COLO829 (cell line): ENCODE measurements at regions not wholly inside any gene's neighbourhood (a gene's known extent, or its start where the extent isn't known, plus 50 kb on each side); places are given as distances from the start of the nearest gene placed in this dataset.

Experiments
- DNase-seq: peaks from one replicate; pipeline ENCODE4 v3.0.0; 2012; ENCODE audit warnings: low spot score

GRCh38 chr4:100083289-100083688 is 107.0 kb downstream of the DDIT4L start:
- DNase-seq = no peak

GRCh38 chr4:100082852-100083251 is 107.4 kb downstream of the DDIT4L start:
- DNase-seq = no peak

- DNase-seq = no peak
Measured at GRCh38 chr4:100081491-100081890, 108.8 kb downstream of the DDIT4L start.

DNA sequence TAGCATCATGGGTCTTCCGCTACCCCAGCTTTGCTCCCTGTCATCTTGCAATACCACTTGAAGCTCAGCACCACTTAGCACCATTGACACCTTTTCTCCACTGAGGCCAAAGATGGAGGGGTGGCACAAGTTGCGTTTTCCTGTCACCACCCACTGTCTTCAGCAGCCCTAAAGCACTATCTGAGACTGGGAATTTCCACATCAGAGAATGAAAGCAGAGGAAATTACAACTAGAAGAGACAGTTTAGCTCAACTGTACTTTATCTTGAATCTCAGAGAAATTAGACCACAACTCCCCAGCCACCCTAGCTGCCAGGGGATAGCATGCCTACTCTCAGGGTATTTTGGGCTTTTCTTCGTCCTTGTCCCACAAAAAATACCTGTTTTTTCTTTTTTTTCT is 111.0 kb downstream of the DDIT4L start:
- DNase-seq = no peak

- no peak for DNase-seq
Measured at GRCh38 chr4:100076753-100077152, 113.5 kb downstream of the DDIT4L start.

GRCh38 chr4:100075486-100076270 is 114.6 kb downstream of the DDIT4L start:
- no peak for DNase-seq

DNA sequence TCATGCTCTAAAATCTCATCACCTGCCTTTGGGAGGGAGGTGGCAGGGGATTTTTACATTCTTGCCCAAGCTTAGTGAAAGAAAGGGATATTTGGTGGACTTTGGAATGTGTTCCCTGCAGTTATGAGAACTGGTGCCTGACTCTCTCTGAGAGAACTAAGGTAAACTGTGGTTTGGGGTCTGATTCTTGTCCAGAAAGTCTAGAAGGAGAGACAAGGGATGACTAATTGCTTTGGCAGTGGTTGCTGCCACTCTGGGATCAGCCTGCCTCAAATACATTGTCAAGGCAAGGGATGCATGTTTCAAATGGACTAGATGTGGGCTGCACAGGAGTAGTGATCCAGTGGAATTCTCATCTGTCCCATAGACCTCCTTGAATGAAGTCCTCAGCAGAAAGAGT is 115.2 kb downstream of the DDIT4L start:
- DNase-seq = no peak

GRCh38 chr4:100071506-100071905 is 118.8 kb downstream of the DDIT4L start:
- DNase-seq = peak; percentile 35

GRCh38 chr4:100070868-100071267 is 119.4 kb downstream of the DDIT4L start:
- DNase-seq = no peak

DNA sequence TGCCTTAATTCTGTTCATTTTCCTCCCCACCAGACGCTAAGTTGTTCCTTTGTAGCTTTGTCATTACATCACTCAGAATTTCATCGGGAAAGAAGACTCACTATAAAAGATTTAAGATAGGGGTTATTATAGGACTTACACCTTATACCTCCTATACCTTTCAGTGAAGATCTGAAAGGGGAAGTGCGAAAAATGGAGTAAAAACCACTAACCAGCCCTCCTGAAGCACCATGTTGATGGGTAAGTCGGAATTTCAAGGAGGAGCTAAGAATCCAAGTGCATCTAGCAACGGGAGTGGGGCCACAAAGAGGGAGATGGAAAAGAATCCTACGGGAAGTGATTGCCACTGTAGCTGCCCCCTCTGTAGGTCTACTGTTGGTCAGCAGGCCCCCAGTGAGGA is 119.1 kb upstream of the H2AZ1 start:
- no peak for DNase-seq

- no peak for DNase-seq
Measured at GRCh38 chr4:100067255-100067654, 117.2 kb upstream of the H2AZ1 start.

DNA sequence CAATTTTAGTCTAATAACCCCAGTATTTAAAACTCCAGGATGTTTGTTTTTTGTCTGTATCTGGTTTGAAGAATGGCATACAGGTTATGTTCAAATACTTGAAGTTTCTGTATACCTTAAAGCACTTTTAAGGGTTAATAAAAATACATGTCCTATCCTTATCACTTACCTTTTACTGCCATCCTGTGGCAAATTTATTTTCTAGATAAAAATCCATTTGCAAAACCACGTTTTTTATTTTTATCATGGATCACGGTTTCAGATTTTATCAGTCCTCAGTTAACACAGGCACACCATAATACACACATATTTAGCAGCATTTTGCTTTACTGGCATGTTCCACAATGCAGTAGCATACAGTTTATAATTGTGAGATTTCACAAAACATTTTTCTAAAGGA is 113.3 kb upstream of the H2AZ1 start:
- DNase-seq = peak; percentile 54

- DNase-seq = no peak
Measured at GRCh38 chr4:100062921-100063320, 112.8 kb upstream of the H2AZ1 start.

DNA sequence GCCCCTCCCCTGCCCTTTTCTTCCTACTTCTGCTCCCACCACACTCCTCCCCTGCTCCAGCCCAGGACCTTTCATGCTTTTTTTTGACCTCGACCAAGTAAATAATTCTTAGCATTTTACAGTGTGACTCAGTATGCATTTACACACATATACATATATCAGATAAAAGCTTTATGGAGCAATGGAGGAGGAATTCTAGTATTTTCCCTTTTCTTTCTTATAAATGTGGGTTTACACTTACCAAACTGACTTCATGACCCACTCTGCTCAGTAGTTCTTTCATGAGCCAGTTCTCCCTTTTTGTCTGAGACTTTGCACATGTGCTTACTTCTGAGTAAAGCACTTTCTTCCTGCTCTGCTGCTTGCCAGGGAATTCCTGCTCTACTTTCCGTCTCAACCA is 111.8 kb upstream of the H2AZ1 start:
- DNase-seq = no peak

- DNase-seq = no peak
Measured at GRCh38 chr4:100060765-100061416, 110.8 kb upstream of the H2AZ1 start.

DNA sequence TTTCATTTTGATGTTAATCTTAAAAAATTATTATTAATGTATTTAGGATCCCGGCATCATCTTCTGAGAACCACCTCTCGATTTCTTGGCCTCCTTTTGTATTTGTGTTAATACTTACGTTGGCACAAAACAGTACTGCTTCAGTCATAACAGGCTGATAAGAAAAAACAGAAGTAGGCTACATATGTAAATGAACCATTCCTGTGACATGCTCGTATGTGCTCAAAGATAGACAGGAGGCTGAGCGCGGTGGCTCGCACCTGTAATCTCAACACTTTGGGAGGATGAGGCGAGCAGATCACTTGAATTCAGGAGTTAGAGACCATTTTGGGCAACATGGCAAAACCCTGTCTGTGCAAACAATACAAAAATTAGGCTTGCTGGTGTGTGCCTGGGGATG is 109.4 kb upstream of the H2AZ1 start:
- DNase-seq = no peak

GRCh38 chr4:100056701-100057100 is 106.6 kb upstream of the H2AZ1 start:
- no peak for DNase-seq

DNA sequence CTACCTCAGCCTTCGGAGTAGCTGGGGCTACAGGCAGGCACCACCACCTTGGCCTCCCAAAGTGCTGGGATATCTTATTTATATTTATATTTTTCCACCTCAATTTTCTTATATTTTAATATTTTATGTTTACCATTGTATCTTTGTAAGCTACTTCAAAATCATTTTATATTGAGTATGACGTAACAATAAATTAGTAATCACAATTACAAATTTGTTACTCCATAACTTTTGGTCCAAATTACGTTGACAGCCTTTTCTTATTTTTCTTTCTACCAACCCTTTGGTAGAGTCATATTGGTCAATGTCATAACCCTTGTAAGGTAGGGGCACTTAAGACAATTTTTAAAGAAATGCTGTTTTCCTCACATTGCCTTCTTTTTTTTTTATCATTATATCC is 104.0 kb upstream of the H2AZ1 start:
- no peak for DNase-seq

DNA sequence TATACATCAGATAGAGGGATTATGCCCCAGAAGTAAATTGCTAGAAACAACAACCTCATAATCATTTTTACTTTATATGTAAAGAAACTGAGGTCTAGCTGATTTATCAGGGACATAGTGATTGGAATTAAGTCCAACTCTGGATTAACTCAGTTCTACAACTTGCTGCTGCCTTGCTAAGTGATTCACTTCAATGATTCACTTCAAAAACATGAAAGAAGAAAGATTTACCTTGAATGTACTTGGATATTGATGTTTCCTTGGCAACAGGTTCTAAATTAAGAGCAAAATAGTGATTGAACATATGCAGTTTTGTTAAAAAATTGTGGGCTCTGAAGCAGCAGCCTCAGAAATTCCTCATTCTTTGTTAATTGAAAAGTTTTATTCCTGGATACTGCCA is 99.8 kb upstream of the H2AZ1 start:
- DNase-seq = no peak

GRCh38 chr4:100042711-100043110 is 92.6 kb upstream of the H2AZ1 start:
- DNase-seq = no peak

DNA sequence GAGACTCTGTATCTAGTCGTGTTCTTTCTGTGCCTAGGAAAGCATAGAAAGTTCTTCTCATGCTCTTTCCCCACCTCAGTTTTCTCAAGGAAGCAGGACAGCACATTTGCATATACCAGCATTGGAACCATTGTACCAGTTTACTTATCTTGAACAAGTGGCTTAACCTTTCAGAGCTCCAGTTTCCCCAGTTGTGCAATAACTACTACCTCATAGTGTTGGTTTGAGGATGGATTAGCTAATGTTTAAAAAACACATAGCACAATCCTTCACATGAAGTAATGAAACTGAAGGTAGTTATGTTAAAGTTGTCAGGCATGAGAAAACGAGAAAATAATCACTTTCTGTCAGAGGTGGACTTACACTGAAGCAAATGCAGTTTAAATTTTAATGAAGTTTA is 92.2 kb upstream of the H2AZ1 start:
- no peak for DNase-seq

- DNase-seq = no peak
Measured at GRCh38 chr4:100041646-100042045, 91.6 kb upstream of the H2AZ1 start.

DNA sequence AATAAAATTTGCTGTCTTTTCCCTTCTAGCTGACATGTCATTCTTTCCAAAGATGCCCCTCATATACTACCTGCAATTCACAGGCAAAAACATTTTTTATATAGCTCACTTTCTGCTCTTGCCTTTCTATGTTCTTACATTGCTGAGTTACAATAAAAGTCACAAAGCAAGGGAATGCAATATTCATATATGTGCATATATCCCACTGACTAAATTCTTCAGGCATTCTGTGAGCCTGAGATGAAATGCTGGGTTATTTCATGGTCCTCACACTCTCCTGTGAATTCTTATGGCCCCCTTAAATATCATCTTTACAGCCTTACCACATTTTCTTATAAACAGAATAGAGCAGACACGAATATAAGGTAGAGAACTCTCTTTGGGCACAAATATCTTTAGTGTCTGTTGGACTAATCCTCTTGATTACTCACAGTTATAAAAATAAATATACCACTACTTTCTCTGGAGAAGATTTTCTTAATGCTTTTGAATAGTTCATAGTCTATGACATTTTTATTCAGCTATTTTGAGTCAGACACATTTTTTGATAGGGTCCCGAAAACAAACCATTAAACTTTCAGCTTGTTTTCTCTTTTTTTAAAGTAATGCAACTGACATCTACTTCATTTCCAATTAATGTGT is 84.1 kb upstream of the H2AZ1 start:
- no peak for DNase-seq
